ENCODE measurements at regions not wholly inside any gene's neighbourhood (a gene's known extent, or its start where the extent isn't known, plus 50 kb on each side); places are given as distances from the start of the nearest gene placed in this dataset.

DNA sequence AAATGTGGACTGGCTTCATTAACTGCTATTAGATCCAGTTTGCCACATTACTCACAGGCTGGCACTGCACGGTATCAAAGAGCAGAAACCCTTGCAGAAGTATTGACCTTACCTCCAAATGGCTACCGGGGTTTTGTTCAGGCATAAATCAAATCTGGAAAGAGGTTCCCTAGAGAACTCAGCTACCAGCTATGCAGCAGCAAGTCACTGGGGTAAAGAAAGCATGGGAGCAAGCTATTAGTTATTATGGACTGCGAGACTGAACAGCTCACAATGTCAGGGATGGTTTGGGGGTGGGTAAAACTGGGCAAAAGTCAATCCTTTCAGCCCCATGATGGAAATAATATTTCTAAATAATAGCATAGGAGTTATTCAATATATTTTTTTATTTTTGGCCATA is 128.1 kb downstream of the FANCF start:
- no peak for ATAC-seq
- TF ChIP-seq, protein P1, sequence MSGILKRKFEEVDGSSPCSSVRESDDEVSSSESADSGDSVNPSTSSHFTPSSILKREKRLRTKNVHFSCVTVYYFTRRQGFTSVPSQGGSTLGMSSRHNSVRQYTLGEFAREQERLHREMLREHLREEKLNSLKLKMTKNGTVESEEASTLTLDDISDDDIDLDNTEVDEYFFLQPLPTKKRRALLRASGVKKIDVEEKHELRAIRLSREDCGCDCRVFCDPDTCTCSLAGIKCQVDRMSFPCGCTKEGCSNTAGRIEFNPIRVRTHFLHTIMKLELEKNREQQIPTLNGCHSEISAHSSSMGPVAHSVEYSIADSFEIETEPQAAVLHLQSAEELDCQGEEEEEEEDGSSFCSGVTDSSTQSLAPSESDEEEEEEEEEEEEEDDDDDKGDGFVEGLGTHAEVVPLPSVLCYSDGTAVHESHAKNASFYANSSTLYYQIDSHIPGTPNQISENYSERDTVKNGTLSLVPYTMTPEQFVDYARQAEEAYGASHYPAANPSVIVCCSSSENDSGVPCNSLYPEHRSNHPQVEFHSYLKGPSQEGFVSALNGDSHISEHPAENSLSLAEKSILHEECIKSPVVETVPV (CRISPR knock-in tag; IDR thresholded peaks at IDR 0.05): no peak
- TF ChIP-seq ZC3H10 (CRISPR knock-in tag; IDR thresholded peaks at IDR 0.05) (no peak), TOX (CRISPR knock-in tag; IDR thresholded peaks at IDR 0.05; ENCODE audit: borderline replicate concordance) (no peak), ZNF8 (CRISPR knock-in tag; IDR thresholded peaks at IDR 0.05) (no peak), ZFP3 (CRISPR knock-in tag; IDR thresholded peaks at IDR 0.05) (no peak), CSDC2 (CRISPR knock-in tag; IDR thresholded peaks at IDR 0.05) (no peak), PPARA (CRISPR knock-in tag; IDR thresholded peaks at IDR 0.05; ENCODE audit: borderline replicate concordance) (no peak), SNAI2 (CRISPR knock-in tag; IDR thresholded peaks at IDR 0.05) (no peak), OSR1 (CRISPR knock-in tag; IDR thresholded peaks at IDR 0.05) (no peak), ZFP30 (CRISPR knock-in tag; IDR thresholded peaks at IDR 0.05) (no peak), ARNTL (CRISPR knock-in tag; IDR thresholded peaks at IDR 0.05; ENCODE audit: borderline replicate concordance, low read depth) (no peak), ZNF565 (CRISPR knock-in tag; conservative IDR thresholded peaks at IDR 0.05; ENCODE audit: low read depth) (no peak), TCF4 (CRISPR knock-in tag; IDR thresholded peaks at IDR 0.05; ENCODE audit: borderline replicate concordance) (no peak), RARB (CRISPR knock-in tag; IDR thresholded peaks at IDR 0.05) (no peak)
- TF ChIP-seq, protein P2, sequence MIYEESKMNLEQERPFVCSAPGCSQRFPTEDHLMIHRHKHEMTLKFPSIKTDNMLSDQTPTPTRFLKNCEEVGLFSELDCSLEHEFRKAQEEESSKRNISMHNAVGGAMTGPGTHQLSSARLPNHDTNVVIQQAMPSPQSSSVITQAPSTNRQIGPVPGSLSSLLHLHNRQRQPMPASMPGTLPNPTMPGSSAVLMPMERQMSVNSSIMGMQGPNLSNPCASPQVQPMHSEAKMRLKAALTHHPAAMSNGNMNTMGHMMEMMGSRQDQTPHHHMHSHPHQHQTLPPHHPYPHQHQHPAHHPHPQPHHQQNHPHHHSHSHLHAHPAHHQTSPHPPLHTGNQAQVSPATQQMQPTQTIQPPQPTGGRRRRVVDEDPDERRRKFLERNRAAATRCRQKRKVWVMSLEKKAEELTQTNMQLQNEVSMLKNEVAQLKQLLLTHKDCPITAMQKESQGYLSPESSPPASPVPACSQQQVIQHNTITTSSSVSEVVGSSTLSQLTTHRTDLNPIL (CRISPR knock-in tag; IDR thresholded peaks at IDR 0.05; ENCODE audit: low read depth): no peak
- TF ChIP-seq, protein P3, sequence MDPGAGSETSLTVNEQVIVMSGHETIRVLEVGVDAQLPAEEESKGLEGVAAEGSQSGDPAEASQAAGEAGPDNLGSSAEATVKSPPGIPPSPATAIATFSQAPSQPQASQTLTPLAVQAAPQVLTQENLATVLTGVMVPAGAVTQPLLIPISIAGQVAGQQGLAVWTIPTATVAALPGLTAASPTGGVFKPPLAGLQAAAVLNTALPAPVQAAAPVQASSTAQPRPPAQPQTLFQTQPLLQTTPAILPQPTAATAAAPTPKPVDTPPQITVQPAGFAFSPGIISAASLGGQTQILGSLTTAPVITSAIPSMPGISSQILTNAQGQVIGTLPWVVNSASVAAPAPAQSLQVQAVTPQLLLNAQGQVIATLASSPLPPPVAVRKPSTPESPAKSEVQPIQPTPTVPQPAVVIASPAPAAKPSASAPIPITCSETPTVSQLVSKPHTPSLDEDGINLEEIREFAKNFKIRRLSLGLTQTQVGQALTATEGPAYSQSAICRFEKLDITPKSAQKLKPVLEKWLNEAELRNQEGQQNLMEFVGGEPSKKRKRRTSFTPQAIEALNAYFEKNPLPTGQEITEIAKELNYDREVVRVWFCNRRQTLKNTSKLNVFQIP (CRISPR knock-in tag; IDR thresholded peaks at IDR 0.05; ENCODE audit: borderline replicate concordance, low read depth): no peak
- TF ChIP-seq, protein P4, sequence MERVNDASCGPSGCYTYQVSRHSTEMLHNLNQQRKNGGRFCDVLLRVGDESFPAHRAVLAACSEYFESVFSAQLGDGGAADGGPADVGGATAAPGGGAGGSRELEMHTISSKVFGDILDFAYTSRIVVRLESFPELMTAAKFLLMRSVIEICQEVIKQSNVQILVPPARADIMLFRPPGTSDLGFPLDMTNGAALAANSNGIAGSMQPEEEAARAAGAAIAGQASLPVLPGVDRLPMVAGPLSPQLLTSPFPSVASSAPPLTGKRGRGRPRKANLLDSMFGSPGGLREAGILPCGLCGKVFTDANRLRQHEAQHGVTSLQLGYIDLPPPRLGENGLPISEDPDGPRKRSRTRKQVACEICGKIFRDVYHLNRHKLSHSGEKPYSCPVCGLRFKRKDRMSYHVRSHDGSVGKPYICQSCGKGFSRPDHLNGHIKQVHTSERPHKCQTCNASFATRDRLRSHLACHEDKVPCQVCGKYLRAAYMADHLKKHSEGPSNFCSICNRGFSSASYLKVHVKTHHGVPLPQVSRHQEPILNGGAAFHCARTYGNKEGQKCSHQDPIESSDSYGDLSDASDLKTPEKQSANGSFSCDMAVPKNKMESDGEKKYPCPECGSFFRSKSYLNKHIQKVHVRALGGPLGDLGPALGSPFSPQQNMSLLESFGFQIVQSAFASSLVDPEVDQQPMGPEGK (CRISPR knock-in tag; IDR thresholded peaks at IDR 0.05; ENCODE audit: borderline replicate concordance): no peak
- TF ChIP-seq, protein P5, sequence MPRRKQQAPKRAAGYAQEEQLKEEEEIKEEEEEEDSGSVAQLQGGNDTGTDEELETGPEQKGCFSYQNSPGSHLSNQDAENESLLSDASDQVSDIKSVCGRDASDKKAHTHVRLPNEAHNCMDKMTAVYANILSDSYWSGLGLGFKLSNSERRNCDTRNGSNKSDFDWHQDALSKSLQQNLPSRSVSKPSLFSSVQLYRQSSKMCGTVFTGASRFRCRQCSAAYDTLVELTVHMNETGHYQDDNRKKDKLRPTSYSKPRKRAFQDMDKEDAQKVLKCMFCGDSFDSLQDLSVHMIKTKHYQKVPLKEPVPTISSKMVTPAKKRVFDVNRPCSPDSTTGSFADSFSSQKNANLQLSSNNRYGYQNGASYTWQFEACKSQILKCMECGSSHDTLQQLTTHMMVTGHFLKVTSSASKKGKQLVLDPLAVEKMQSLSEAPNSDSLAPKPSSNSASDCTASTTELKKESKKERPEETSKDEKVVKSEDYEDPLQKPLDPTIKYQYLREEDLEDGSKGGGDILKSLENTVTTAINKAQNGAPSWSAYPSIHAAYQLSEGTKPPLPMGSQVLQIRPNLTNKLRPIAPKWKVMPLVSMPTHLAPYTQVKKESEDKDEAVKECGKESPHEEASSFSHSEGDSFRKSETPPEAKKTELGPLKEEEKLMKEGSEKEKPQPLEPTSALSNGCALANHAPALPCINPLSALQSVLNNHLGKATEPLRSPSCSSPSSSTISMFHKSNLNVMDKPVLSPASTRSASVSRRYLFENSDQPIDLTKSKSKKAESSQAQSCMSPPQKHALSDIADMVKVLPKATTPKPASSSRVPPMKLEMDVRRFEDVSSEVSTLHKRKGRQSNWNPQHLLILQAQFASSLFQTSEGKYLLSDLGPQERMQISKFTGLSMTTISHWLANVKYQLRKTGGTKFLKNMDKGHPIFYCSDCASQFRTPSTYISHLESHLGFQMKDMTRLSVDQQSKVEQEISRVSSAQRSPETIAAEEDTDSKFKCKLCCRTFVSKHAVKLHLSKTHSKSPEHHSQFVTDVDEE (CRISPR knock-in tag; IDR thresholded peaks at IDR 0.05): no peak

DNA sequence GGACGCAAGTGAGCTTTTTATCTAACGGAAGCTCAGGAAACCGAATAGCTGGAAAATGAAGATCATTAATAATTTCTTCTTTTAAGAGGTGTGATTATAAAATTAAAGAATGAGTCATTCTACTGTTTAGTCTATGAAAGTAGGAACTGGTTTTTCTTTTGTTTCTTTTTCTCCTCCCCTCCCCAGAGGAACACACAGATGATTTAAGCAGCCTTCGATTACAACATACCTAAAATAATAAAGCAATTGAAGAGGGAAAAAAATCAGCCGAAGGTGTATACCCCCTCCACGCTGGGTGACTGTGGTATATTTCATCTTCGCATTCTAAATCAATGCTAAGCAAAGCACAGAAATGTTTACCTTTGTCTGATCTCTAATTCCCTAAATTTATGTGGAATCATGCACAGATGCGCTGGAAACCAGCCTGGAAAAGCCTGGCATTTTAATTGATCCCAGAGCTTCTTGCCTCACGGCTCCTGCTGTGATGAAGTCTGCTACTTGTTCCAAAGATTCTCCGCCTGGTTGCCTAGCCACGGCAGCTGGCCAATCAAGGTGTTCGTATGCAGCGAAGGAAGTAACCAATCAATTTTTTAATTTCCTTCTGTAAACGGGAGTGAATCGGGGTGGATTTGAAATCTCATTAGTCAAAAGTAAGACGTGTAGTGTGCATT is 133.9 kb downstream of the FANCF start:
- peak; percentile 96 for ATAC-seq
- TF ChIP-seq, protein P1 (CRISPR knock-in tag; IDR thresholded peaks at IDR 0.05): no peak
- no peak for TF ChIP-seq ZNF565 (CRISPR knock-in tag; conservative IDR thresholded peaks at IDR 0.05; ENCODE audit: low read depth)
- no peak for TF ChIP-seq ARNTL (CRISPR knock-in tag; IDR thresholded peaks at IDR 0.05; ENCODE audit: borderline replicate concordance, low read depth)
- TF ChIP-seq, protein P2 (CRISPR knock-in tag; IDR thresholded peaks at IDR 0.05; ENCODE audit: low read depth): no peak
- TF ChIP-seq TCF4 (CRISPR knock-in tag; IDR thresholded peaks at IDR 0.05; ENCODE audit: borderline replicate concordance): peak; percentile 87
- 0 out of 2 replicates have a peak, but pooled peaks have one; percentile 11 for TF ChIP-seq SNAI2 (CRISPR knock-in tag; IDR thresholded peaks at IDR 0.05)
- no peak for TF ChIP-seq RARB (CRISPR knock-in tag; IDR thresholded peaks at IDR 0.05)
- TF ChIP-seq, protein P4 (CRISPR knock-in tag; IDR thresholded peaks at IDR 0.05; ENCODE audit: borderline replicate concordance): 0 out of 2 replicates have a peak, but pooled peaks have one; percentile 12
- TF ChIP-seq ESRRG (CRISPR knock-in tag; IDR thresholded peaks at IDR 0.05): no peak
- TF ChIP-seq ZNF8 (CRISPR knock-in tag; IDR thresholded peaks at IDR 0.05): no peak
- no peak for TF ChIP-seq CSDC2 (CRISPR knock-in tag; IDR thresholded peaks at IDR 0.05)
- no peak for TF ChIP-seq GLIS3 (CRISPR knock-in tag; IDR thresholded peaks at IDR 0.05)
- no peak for TF ChIP-seq ZFP3 (CRISPR knock-in tag; IDR thresholded peaks at IDR 0.05)
- TF ChIP-seq BACH2 (CRISPR knock-in tag; IDR thresholded peaks at IDR 0.05; ENCODE audit: borderline replicate concordance): no peak
- peak; percentile 69 for TF ChIP-seq ISL1 (CRISPR knock-in tag; IDR thresholded peaks at IDR 0.05)
- no peak for TF ChIP-seq TOX (CRISPR knock-in tag; IDR thresholded peaks at IDR 0.05; ENCODE audit: borderline replicate concordance)
- TF ChIP-seq ZFP30 (CRISPR knock-in tag; IDR thresholded peaks at IDR 0.05): no peak
- no peak for TF ChIP-seq PPARA (CRISPR knock-in tag; IDR thresholded peaks at IDR 0.05; ENCODE audit: borderline replicate concordance)
- no peak for TF ChIP-seq OSR1 (CRISPR knock-in tag; IDR thresholded peaks at IDR 0.05)
- no peak for TF ChIP-seq ZC3H10 (CRISPR knock-in tag; IDR thresholded peaks at IDR 0.05)

Measured in SK-N-SH treated with all-trans-retinoic acid at 6 μM for 48 hours (cell line).